GM12878 (cell line): ENCODE measurements at regions not wholly inside any gene's neighbourhood (a gene's known extent, or its start where the extent isn't known, plus 50 kb on each side); places are given as distances from the start of the nearest gene placed in this dataset.

ENCODE experiments used
- ATAC-seq: fragments of 200-7000 bp; cut with Tn5 transposase; 3 replicates; pipeline ENCODE4 v1.9.1; 2020; ENCODE audit warnings: mild to moderate bottlenecking, moderate library complexity
- BruUV-seq: library from RNA; stranded (reverse); fragments of 400-500 nt; replicated peaks from 2 replicates; lab custom pipeline; 2021; lab: Mats Ljungman, UMichigan
- CTCF ChIA-PET: fragments of 300-600 bp; sonication (Branson Sonifier 250); formaldehyde crosslinking; extraction: SDS; loops from one replicate; lab custom pipeline; 2021; ENCODE audit warnings: inconsistent platforms; lab: Yijun Ruan, JAX
- POLR2A ChIA-PET: fragments of 350-600 bp; formaldehyde crosslinking; extraction: SDS; loops from one replicate; lab custom pipeline; 2021; ENCODE audit warnings: inconsistent platforms; lab: Charles Lee
- RAD21 ChIA-PET: fragments of 300-600 bp; sonication (Branson Sonifier 250); formaldehyde crosslinking; loops from one replicate; lab custom pipeline; 2023; ENCODE audit warnings: antibody characterized with exemption; ENCODE audit not compliant: unreplicated experiment; lab: Charles Lee
- SMC1A ChIA-PET: fragments of 300-600 bp; sonication (Branson Sonifier 250); formaldehyde crosslinking; loops from one replicate; lab custom pipeline; 2023; ENCODE audit not compliant: unreplicated experiment, uncharacterized antibody; lab: Charles Lee
- DNase-seq: peaks from one replicate; pipeline ENCODE4 v3.0.0-alpha.2; 2011; ENCODE audit warnings: low read depth, low spot score
- FAIRE-seq: peaks from 3 replicates; lab custom pipeline; 2011; peaks lifted over from hg19 to GRCh38; lab: Jason Lieb, UNC
- H2AFZ ChIP-seq: 2 replicates; pipeline ENCODE4 v1.6.0; 2011; ENCODE audit warnings: low read depth, low read length, control low read depth; ENCODE audit not compliant: control insufficient read depth
- H3K27ac ChIP-seq: 2 replicates; pipeline ENCODE4 v1.5.1; 2011; ENCODE audit warnings: control low read depth; ENCODE audit not compliant: control insufficient read depth, insufficient read depth
- H3K27me3 ChIP-seq, 2 experiments: replicated peaks in 1 of 2; 2 replicates each; pipeline versions ENCODE4 v1.6.0 to v1.6.1; 2011; ENCODE audit warnings: low read length in 1 of 2; ENCODE audit not compliant: control insufficient read depth in 2 of 2, insufficient read depth in 2 of 2
- H3K36me3 ChIP-seq, 2 experiments: 2 replicates each; pipeline ENCODE4 v1.5.1; 2011; ENCODE audit warnings: low read length in 1 of 2; ENCODE audit not compliant: control insufficient read depth in 2 of 2, insufficient read depth in 2 of 2
- H3K4me1 ChIP-seq: 2 replicates; pipeline ENCODE4 v1.6.1; 2011; ENCODE audit warnings: mild to moderate bottlenecking, low read length, moderate library complexity, mixed read lengths; ENCODE audit not compliant: control insufficient read depth, insufficient read depth
- H3K4me2 ChIP-seq: 2 replicates; pipeline ENCODE4 v1.6.0; 2011; ENCODE audit warnings: control low read depth; ENCODE audit not compliant: control insufficient read depth, insufficient read depth
- H3K4me3 ChIP-seq: fragments of 200-600 bp; sonication (generic); 2 replicates; pipeline ENCODE4 v1.5.1; 2016
- H3K79me2 ChIP-seq: 2 replicates; pipeline ENCODE4 v1.6.0; 2011; ENCODE audit warnings: low read length; ENCODE audit not compliant: control insufficient read depth, insufficient read depth
- H3K9ac ChIP-seq: 2 replicates; pipeline ENCODE4 v1.8.0; 2011; ENCODE audit warnings: low read length, control low read depth, mixed read lengths; ENCODE audit not compliant: control insufficient read depth, insufficient read depth
- H3K9me3 ChIP-seq: replicated peaks from 3 replicates; pipeline ENCODE4 v1.5.1; 2011; ENCODE audit warnings: mild to moderate bottlenecking, low read length; ENCODE audit not compliant: control insufficient read depth, insufficient read depth
- H4K20me1 ChIP-seq: 2 replicates; pipeline ENCODE4 v1.6.0; 2011; ENCODE audit not compliant: control insufficient read depth, insufficient read depth
- BACH1 ChIP-seq: fragments of 450-650 bp; IDR thresholded peaks from 2 replicates; pipeline ENCODE4 v1.6.1; 2017; ENCODE audit warnings: mild to moderate bottlenecking, borderline replicate concordance
- CBFB ChIP-seq: IDR thresholded peaks from 2 replicates; pipeline ENCODE4 v1.6.1; 2016; ENCODE audit warnings: antibody characterized with exemption, low read depth
- HDAC2 ChIP-seq: fragments of 200-600 bp; sonication (generic); IDR thresholded peaks from 2 replicates; pipeline ENCODE4 v1.6.1; 2017
- IRF4 ChIP-seq: IDR thresholded peaks from 2 replicates; pipeline ENCODE4 v1.6.1; 2011; ENCODE audit warnings: low read depth, low read length
- NR2C2 ChIP-seq: IDR thresholded peaks from 2 replicates; pipeline ENCODE4 v1.6.1; 2011; ENCODE audit warnings: borderline replicate concordance, low read depth; ENCODE audit not compliant: control insufficient read depth, insufficient read length
- POLR2AphosphoS2 ChIP-seq: IDR thresholded peaks from 2 replicates; pipeline ENCODE4 v1.6.1; 2011; ENCODE audit warnings: low read depth, mild to moderate bottlenecking, low read length, improper control_type of control experiment, moderate library complexity
- RB1 ChIP-seq: fragments of 450-650 bp; formaldehyde crosslinking; IDR thresholded peaks from 2 replicates; pipeline ENCODE4 v1.6.1; 2017; ENCODE audit warnings: mild to moderate bottlenecking, borderline replicate concordance
- SIX5 ChIP-seq: IDR thresholded peaks from 2 replicates; pipeline ENCODE4 v1.6.1; 2011; ENCODE audit warnings: mild to moderate bottlenecking, low read depth, low read length, moderate library complexity; ENCODE audit not compliant: severe bottlenecking
- TCF7 ChIP-seq: IDR thresholded peaks from 2 replicates; pipeline ENCODE4 v1.6.1; 2014; ENCODE audit warnings: antibody characterized with exemption, borderline replicate concordance
- YBX1 ChIP-seq: fragments of 450-650 bp; IDR thresholded peaks from 2 replicates; pipeline ENCODE4 v1.6.1; 2016; ENCODE audit warnings: antibody characterized with exemption
- WGBS: methylation state at CpG from one replicate; pipeline ENCODE4 v1.1.6; 2016; ENCODE audit warnings: low lambda C conversion rate; ENCODE audit not compliant: insufficient replicate concordance, insufficient coverage; ENCODE audit errors: missing lambda C conversion rate; 5-methylcytosine and 5-hydroxymethylcytosine counted together
- in situ Hi-C: fragments of 300-500 bp; cut with MboI; formaldehyde crosslinking; loops from 9 replicates; pipeline ENCODE4 v1.14.3; 2018; ENCODE audit warnings: mixed read lengths
- intact Hi-C: fragments of 100-400 bp; cut with micrococcal nuclease; formaldehyde crosslinking; loops from one replicate; pipeline ENCODE4 v1.14.2; 2022; ENCODE audit not compliant: unreplicated experiment
- TF ChIP-seq, protein P1 (sequence below): fragments of 450-650 bp; IDR thresholded peaks from 2 replicates; pipeline ENCODE4 v1.6.1; 2017; ENCODE audit warnings: mild to moderate bottlenecking
- TF ChIP-seq, protein P2 (sequence below): fragments of 450-650 bp; formaldehyde crosslinking; IDR thresholded peaks from 2 replicates; pipeline ENCODE4 v1.5.0; 2022; ENCODE audit warnings: mild to moderate bottlenecking, missing genetic modification characterization
- TF ChIP-seq, protein P3 (sequence below): IDR thresholded peaks from 2 replicates; pipeline ENCODE4 v1.6.1; 2012; ENCODE audit warnings: low read depth, low read length, improper control_type of control experiment
- TF ChIP-seq, protein P4 (sequence below): IDR thresholded peaks from 2 replicates; pipeline ENCODE4 v1.6.1; 2011; ENCODE audit warnings: low read depth, mild to moderate bottlenecking, low read length, moderate library complexity, borderline replicate concordance; ENCODE audit errors: extremely low read depth

DNA sequence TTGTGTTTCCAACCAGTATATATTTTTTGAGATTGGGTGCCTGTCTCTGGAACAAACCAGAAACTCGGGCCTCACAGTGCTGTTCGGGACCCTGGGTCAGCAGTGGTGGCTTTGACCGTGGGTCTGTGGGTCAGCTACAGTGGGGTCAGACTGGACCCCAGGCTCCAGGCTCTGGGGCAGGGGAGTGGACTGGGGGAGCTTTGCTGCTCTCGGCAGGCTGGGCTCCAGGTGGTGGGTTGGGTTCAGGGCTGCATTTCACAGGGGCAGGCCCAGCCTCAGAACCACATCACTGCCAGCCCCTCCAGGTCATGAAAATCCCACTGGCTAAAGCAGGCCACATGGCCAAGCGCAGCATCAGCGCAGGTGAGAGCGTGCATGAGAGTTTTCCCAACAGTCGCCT lies 1279.3 kb downstream of the BRD1 start (continued):
- TF ChIP-seq, protein P1, sequence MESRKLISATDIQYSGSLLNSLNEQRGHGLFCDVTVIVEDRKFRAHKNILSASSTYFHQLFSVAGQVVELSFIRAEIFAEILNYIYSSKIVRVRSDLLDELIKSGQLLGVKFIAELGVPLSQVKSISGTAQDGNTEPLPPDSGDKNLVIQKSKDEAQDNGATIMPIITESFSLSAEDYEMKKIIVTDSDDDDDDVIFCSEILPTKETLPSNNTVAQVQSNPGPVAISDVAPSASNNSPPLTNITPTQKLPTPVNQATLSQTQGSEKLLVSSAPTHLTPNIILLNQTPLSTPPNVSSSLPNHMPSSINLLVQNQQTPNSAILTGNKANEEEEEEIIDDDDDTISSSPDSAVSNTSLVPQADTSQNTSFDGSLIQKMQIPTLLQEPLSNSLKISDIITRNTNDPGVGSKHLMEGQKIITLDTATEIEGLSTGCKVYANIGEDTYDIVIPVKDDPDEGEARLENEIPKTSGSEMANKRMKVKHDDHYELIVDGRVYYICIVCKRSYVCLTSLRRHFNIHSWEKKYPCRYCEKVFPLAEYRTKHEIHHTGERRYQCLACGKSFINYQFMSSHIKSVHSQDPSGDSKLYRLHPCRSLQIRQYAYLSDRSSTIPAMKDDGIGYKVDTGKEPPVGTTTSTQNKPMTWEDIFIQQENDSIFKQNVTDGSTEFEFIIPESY: no peak
- TF ChIP-seq TCF7 (no peak), IRF4 (no peak), POLR2AphosphoS2 (no peak), HDAC2 (no peak), RB1 (no peak), YBX1 (no peak), SIX5 (no peak)
- TF ChIP-seq, protein P2, sequence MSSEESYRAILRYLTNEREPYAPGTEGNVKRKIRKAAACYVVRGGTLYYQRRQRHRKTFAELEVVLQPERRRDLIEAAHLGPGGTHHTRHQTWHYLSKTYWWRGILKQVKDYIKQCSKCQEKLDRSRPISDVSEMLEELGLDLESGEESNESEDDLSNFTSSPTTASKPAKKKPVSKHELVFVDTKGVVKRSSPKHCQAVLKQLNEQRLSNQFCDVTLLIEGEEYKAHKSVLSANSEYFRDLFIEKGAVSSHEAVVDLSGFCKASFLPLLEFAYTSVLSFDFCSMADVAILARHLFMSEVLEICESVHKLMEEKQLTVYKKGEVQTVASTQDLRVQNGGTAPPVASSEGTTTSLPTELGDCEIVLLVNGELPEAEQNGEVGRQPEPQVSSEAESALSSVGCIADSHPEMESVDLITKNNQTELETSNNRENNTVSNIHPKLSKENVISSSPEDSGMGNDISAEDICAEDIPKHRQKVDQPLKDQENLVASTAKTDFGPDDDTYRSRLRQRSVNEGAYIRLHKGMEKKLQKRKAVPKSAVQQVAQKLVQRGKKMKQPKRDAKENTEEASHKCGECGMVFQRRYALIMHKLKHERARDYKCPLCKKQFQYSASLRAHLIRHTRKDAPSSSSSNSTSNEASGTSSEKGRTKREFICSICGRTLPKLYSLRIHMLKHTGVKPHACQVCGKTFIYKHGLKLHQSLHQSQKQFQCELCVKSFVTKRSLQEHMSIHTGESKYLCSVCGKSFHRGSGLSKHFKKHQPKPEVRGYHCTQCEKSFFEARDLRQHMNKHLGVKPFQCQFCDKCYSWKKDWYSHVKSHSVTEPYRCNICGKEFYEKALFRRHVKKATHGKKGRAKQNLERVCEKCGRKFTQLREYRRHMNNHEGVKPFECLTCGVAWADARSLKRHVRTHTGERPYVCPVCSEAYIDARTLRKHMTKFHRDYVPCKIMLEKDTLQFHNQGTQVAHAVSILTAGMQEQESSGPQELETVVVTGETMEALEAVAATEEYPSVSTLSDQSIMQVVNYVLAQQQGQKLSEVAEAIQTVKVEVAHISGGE (CRISPR knock-in tag): no peak

DNA sequence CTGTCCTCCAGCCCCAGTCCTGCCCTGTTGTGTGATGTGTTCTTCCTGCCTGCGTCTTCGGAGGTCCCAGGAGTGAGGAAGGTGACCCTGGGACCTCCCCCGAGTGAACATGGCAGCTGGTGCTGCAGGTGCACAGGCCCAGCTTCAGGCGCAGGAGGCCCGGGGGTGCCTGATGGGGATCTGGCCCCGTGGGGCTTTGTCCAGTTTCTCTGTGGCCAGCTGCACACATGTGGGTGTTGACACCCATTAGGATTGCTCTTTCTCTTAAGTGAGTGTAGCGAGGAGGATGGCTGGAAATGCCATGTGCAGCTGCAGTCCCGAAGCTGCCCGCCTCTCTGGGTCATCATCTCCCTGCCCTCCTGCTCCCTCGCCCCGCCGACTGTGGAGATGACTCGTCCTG lies 1279.7 kb downstream of the BRD1 start:
- POLR2A ChIA-PET: no interaction called here
- no peaks in the 10 kb centered on the region; the same call in 2 of the 3 replicates for H3K9me3 ChIP-seq
- H3K9ac ChIP-seq: no peak overlapping the region
- 28% methylated on average over 13 of the region's 13 CpGs for WGBS
- RAD21 ChIA-PET: no interaction called here
- H2AFZ ChIP-seq: no peak overlapping the region
- FAIRE-seq (no peak), ATAC-seq (no peak), DNase-seq (no peak)
- H3K4me3 ChIP-seq: no peak overlapping the region
- no peaks in the 10 kb centered on the region for H3K36me3 ChIP-seq
- no peak overlapping the region for H3K4me2 ChIP-seq
- SMC1A ChIA-PET: no interaction called here
- no TSS peak for BruUV-seq
- in situ Hi-C loops: no loop called here
- no peaks in the 10 kb centered on the region for H3K27me3 ChIP-seq
- no peak overlapping the region for H3K27ac ChIP-seq
- H3K4me1 ChIP-seq: no peaks in the 10 kb centered on the region
- no peaks in the 10 kb centered on the region for H4K20me1 ChIP-seq
- no peaks in the 10 kb centered on the region for H3K79me2 ChIP-seq
- CTCF ChIA-PET: no interaction called here
- intact Hi-C loops: no loop called here
- TF ChIP-seq, protein P3, sequence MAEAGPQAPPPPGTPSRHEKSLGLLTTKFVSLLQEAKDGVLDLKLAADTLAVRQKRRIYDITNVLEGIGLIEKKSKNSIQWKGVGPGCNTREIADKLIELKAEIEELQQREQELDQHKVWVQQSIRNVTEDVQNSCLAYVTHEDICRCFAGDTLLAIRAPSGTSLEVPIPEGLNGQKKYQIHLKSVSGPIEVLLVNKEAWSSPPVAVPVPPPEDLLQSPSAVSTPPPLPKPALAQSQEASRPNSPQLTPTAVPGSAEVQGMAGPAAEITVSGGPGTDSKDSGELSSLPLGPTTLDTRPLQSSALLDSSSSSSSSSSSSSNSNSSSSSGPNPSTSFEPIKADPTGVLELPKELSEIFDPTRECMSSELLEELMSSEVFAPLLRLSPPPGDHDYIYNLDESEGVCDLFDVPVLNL: no peak
- TF ChIP-seq BACH1 (no peak), CBFB (no peak), NR2C2 (no peak), TCF7 (no peak)
- TF ChIP-seq, protein P4, sequence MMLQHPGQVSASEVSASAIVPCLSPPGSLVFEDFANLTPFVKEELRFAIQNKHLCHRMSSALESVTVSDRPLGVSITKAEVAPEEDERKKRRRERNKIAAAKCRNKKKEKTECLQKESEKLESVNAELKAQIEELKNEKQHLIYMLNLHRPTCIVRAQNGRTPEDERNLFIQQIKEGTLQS: no peak
- TF ChIP-seq, protein P1: no peak
